ENCODE measurements at regions not wholly inside any gene's neighbourhood (a gene's known extent, or its start where the extent isn't known, plus 50 kb on each side); places are given as distances from the start of the nearest gene placed in this dataset.

DNA sequence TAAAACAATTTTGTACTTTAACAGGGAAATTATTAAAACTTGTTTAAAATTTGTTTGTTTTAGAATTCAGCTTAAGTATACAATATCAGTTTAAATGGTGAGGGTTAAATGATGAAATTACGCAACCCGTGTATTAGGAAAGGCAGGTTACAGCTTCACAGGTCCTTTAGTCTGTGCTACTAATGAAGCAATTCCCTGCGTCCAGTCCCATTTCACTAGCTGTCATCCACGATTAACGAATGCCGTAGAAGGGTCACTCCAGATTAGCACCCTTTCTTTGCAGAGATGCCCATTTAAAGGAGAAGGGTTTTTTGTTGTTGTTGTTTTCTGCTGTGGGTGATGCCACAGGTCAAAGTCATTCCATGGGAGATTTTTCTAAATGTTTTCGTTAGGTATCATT is 457.6 kb upstream of the SLC10A2 start:
- TF ChIP-seq, protein P1, sequence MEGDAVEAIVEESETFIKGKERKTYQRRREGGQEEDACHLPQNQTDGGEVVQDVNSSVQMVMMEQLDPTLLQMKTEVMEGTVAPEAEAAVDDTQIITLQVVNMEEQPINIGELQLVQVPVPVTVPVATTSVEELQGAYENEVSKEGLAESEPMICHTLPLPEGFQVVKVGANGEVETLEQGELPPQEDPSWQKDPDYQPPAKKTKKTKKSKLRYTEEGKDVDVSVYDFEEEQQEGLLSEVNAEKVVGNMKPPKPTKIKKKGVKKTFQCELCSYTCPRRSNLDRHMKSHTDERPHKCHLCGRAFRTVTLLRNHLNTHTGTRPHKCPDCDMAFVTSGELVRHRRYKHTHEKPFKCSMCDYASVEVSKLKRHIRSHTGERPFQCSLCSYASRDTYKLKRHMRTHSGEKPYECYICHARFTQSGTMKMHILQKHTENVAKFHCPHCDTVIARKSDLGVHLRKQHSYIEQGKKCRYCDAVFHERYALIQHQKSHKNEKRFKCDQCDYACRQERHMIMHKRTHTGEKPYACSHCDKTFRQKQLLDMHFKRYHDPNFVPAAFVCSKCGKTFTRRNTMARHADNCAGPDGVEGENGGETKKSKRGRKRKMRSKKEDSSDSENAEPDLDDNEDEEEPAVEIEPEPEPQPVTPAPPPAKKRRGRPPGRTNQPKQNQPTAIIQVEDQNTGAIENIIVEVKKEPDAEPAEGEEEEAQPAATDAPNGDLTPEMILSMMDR (IDR thresholded peaks at IDR 0.05; ENCODE audit: low read depth, low read length, poor library complexity, severe bottlenecking), result no peak
- no peak for TF ChIP-seq EZH2phosphoT487 (IDR thresholded peaks at IDR 0.05; ENCODE audit: borderline replicate concordance, low read length)
